Suprapubic skin (tissue), 4 donors: ENCODE measurements at regions not wholly inside any gene's neighbourhood (a gene's known extent, or its start where the extent isn't known, plus 50 kb on each side); places are given as distances from the start of the nearest gene placed in this dataset.

Experiments used
- POLR2A ChIP-seq, 2 donors: fragments of 450-650 bp; IDR thresholded peaks; one replicate each; pipeline ENCODE4 v1.6.1; 2017; ENCODE audit warnings: antibody characterized with exemption in 2 of 2, mild to moderate bottlenecking in 2 of 2, moderate library complexity in 2 of 2
- POLR2AphosphoS5 ChIP-seq, 3 donors: sonication (generic); formaldehyde crosslinking; IDR thresholded peaks; one replicate each; pipeline ENCODE4 v1.6.1; 2017; ENCODE audit warnings: antibody characterized with exemption in 3 of 3
- TF ChIP-seq, protein P1 (sequence below), 2 donors: fragments of 200-600 bp in 1 of 2; fragments of 450-650 bp in 1 of 2; sonication (generic) in 1 of 2; IDR thresholded peaks; one replicate each; pipeline ENCODE4 v1.5.1; 2016 to 2019; ENCODE audit warnings: antibody characterized with exemption in 2 of 2, mild to moderate bottlenecking in 1 of 2, moderate library complexity in 1 of 2

DNA sequence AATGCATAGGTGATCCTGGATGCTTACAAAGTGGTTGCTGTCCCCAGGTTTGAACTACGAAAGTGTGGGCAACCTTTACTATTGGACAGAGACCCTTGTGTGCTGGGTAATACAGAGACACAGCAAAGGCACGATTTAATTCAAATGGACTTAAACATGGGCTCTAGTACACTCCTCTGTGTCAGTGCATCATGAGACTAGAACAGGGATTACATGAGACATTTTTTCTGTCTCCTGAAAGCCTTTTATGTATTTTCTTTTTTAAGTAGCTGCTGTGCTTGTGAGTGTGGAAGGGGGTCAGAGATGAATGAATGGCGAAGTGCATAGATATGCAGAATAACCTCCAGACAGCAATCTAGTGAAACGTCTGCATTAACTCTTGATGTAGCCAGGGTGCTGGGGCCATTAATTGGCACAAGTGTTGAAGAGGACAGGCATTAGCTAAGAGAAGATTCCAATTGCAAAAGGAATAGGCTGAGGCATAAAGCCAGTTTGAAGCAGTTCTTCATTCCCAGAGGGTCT lies 218.4 kb downstream of the STIM2 start:
- TF ChIP-seq, protein P1, sequence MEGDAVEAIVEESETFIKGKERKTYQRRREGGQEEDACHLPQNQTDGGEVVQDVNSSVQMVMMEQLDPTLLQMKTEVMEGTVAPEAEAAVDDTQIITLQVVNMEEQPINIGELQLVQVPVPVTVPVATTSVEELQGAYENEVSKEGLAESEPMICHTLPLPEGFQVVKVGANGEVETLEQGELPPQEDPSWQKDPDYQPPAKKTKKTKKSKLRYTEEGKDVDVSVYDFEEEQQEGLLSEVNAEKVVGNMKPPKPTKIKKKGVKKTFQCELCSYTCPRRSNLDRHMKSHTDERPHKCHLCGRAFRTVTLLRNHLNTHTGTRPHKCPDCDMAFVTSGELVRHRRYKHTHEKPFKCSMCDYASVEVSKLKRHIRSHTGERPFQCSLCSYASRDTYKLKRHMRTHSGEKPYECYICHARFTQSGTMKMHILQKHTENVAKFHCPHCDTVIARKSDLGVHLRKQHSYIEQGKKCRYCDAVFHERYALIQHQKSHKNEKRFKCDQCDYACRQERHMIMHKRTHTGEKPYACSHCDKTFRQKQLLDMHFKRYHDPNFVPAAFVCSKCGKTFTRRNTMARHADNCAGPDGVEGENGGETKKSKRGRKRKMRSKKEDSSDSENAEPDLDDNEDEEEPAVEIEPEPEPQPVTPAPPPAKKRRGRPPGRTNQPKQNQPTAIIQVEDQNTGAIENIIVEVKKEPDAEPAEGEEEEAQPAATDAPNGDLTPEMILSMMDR (IDR thresholded peaks at IDR 0.05) = no peak
- TF ChIP-seq POLR2A (IDR thresholded peaks at IDR 0.05) = no peak
- TF ChIP-seq POLR2AphosphoS5 (IDR thresholded peaks at IDR 0.05) = no peak
